BLaER1 treated with 17β-estradiol and CSF1 and Interleukin-3, amounts not matched to agents 10 nM and 100 nM (cell line): ENCODE measurements at regions not wholly inside any gene's neighbourhood (a gene's known extent, or its start where the extent isn't known, plus 50 kb on each side); places are given as distances from the start of the nearest gene placed in this dataset.

Source experiments
- H3K27ac ChIP-seq, 11 experiments: shearing (Covaris generic); formaldehyde crosslinking; 2 replicates each; pipeline ENCODE4 v1.8.1; 2022
- H3K27me3 ChIP-seq, 11 experiments: shearing (Covaris generic); formaldehyde crosslinking; 2 replicates each; pipeline ENCODE4 v1.8.1; 2022
- H3K36me3 ChIP-seq, 11 experiments: shearing (Covaris generic); formaldehyde crosslinking; 2 replicates each; pipeline ENCODE4 v1.8.1; 2022
- H3K4me1 ChIP-seq, 10 experiments: shearing (Covaris generic); formaldehyde crosslinking; 2 replicates each; pipeline ENCODE4 v1.8.1; 2022
- H3K4me2 ChIP-seq, 11 experiments: shearing (Covaris generic); formaldehyde crosslinking; 2 replicates each; pipeline ENCODE4 v1.8.1; 2022
- H3K4me3 ChIP-seq, 10 experiments: shearing (Covaris generic); formaldehyde crosslinking; 2 replicates each; pipeline ENCODE4 v1.8.1; 2022
- H3K9ac ChIP-seq, 11 experiments: shearing (Covaris generic); formaldehyde crosslinking; 2 replicates each; pipeline ENCODE4 v1.8.1; 2022
- H3K9me3 ChIP-seq, 11 experiments: shearing (Covaris generic); formaldehyde crosslinking; replicated peaks in 1 of 11; 2 replicates each; pipeline ENCODE4 v1.8.1; 2022
- H4K20me1 ChIP-seq, 11 experiments: shearing (Covaris generic); formaldehyde crosslinking; 2 replicates each; pipeline ENCODE4 v1.8.1; 2022
- Cebpa-rat ChIP-seq, 11 experiments: shearing (Covaris generic); IDR thresholded peaks; 2 replicates each; pipeline ENCODE4 v1.8.1; 2022

- no peak overlapping the region for H3K4me2 ChIP-seq
- no peak overlapping the region for H3K27ac ChIP-seq
- no peaks in the 10 kb centered on the region for H3K4me1 ChIP-seq
- H3K9ac ChIP-seq: no peak overlapping the region
- no peaks in the 10 kb centered on the region for H4K20me1 ChIP-seq
- TF ChIP-seq Cebpa-rat (IDR thresholded peaks at IDR 0.05): no peak
- no peaks in the 10 kb centered on the region for H3K36me3 ChIP-seq
- peaks cover 0 to 6% (median 0%) of the 10 kb centered on the region in 11 experiments; a peak in 4 of 22 replicates for H3K9me3 ChIP-seq
- no peak overlapping the region for H3K4me3 ChIP-seq
- no peaks in the 10 kb centered on the region for H3K27me3 ChIP-seq
Observed at GRCh38 chr12:74820324-74820723, 282.7 kb downstream of the ATXN7L3B start.

GRCh38 chr12:74836567-74836966, 298.9 kb downstream of the ATXN7L3B start:
- H3K9me3 ChIP-seq: peaks cover 8 to 21% (median 9%) of the 10 kb centered on the region in 11 experiments; a peak in 19 of 22 replicates
- H3K4me2 ChIP-seq: no peak overlapping the region
- no peaks in the 10 kb centered on the region for H3K36me3 ChIP-seq
- no peak overlapping the region for H3K4me3 ChIP-seq
- no peaks in the 10 kb centered on the region for H3K27me3 ChIP-seq
- H3K4me1 ChIP-seq: no peaks in the 10 kb centered on the region
- H4K20me1 ChIP-seq: no peaks in the 10 kb centered on the region
- H3K27ac ChIP-seq: no peak overlapping the region
- no peak overlapping the region for H3K9ac ChIP-seq
- no peak for TF ChIP-seq Cebpa-rat (IDR thresholded peaks at IDR 0.05)

GRCh38 chr12:74846116-74846515, 308.5 kb downstream of the ATXN7L3B start:
- TF ChIP-seq Cebpa-rat (IDR thresholded peaks at IDR 0.05): no peak
- no peak overlapping the region for H3K4me3 ChIP-seq
- no peaks in the 10 kb centered on the region for H3K36me3 ChIP-seq

GRCh38 chr12:74847169-74847568, 309.5 kb downstream of the ATXN7L3B start:
- H3K9ac ChIP-seq: no peak overlapping the region
- no peaks in the 10 kb centered on the region for H4K20me1 ChIP-seq
- no peaks in the 10 kb centered on the region for H3K4me1 ChIP-seq
- TF ChIP-seq Cebpa-rat (IDR thresholded peaks at IDR 0.05): no peak
- no peak overlapping the region for H3K4me3 ChIP-seq
- no peaks in the 10 kb centered on the region for H3K27me3 ChIP-seq
- H3K4me2 ChIP-seq: no peak overlapping the region
- no peaks in the 10 kb centered on the region for H3K36me3 ChIP-seq
- no peaks in the 10 kb centered on the region for H3K9me3 ChIP-seq
- H3K27ac ChIP-seq: no peak overlapping the region

More at GRCh38 chr12:74846116-74846515, 308.5 kb downstream of the ATXN7L3B start:
- Histone ChIP-seq H4K20me1 (no peaks in the 10 kb centered on the region), H3K27ac (no peak overlapping the region), H3K4me2 (no peak overlapping the region), H3K27me3 (no peaks in the 10 kb centered on the region), H3K9ac (no peak overlapping the region), H3K4me1 (no peaks in the 10 kb centered on the region), H3K9me3 (no peaks in the 10 kb centered on the region)

- no peaks in the 10 kb centered on the region for H3K36me3 ChIP-seq
- no peaks in the 10 kb centered on the region for H3K4me1 ChIP-seq
- no peaks in the 10 kb centered on the region for H3K27me3 ChIP-seq
- H3K27ac ChIP-seq: no peak overlapping the region
- TF ChIP-seq Cebpa-rat (IDR thresholded peaks at IDR 0.05): no peak
- H3K4me3 ChIP-seq: no peak overlapping the region
- no peaks in the 10 kb centered on the region for H3K9me3 ChIP-seq
- H3K4me2 ChIP-seq: peak overlapping the region in 1 of 11 experiments; percentile 2; a peak in 1 of 22 replicates
- no peaks in the 10 kb centered on the region for H4K20me1 ChIP-seq
- H3K9ac ChIP-seq: no peak overlapping the region
Observed at GRCh38 chr12:74848006-74848405, 310.4 kb downstream of the ATXN7L3B start.

GRCh38 chr12:74849801-74850200, 312.2 kb downstream of the ATXN7L3B start:
- H4K20me1 ChIP-seq: no peaks in the 10 kb centered on the region
- no peaks in the 10 kb centered on the region for H3K9me3 ChIP-seq
- no peak overlapping the region for H3K27ac ChIP-seq
- H3K4me2 ChIP-seq: no peak overlapping the region
- H3K9ac ChIP-seq: no peak overlapping the region
- no peaks in the 10 kb centered on the region for H3K27me3 ChIP-seq
- no peak overlapping the region for H3K4me3 ChIP-seq
- no peaks in the 10 kb centered on the region for H3K4me1 ChIP-seq
- no peaks in the 10 kb centered on the region for H3K36me3 ChIP-seq
- TF ChIP-seq Cebpa-rat (IDR thresholded peaks at IDR 0.05): no peak

GRCh38 chr12:74871817-74872216, 334.2 kb downstream of the ATXN7L3B start:
- Histone ChIP-seq H3K27ac (no peak overlapping the region), H4K20me1 (no peaks in the 10 kb centered on the region)
- no peak for TF ChIP-seq Cebpa-rat (IDR thresholded peaks at IDR 0.05)

GRCh38 chr12:74885775-74886174, 323.9 kb downstream of the KCNC2 start:
- no peaks in the 10 kb centered on the region for H3K27me3 ChIP-seq

More at GRCh38 chr12:74871817-74872216, 334.2 kb downstream of the ATXN7L3B start:
- H3K27me3 ChIP-seq: no peaks in the 10 kb centered on the region
- no peak overlapping the region for H3K9ac ChIP-seq
- no peaks in the 10 kb centered on the region for H3K4me1 ChIP-seq
- H3K4me3 ChIP-seq: no peak overlapping the region
- H3K4me2 ChIP-seq: no peak overlapping the region
- no peaks in the 10 kb centered on the region for H3K36me3 ChIP-seq
- H3K9me3 ChIP-seq: no peaks in the 10 kb centered on the region

GRCh38 chr12:74889073-74889472, 320.6 kb downstream of the KCNC2 start:
- peaks cover 0 to 9% (median 0%) of the 10 kb centered on the region in 11 experiments; a peak in 6 of 22 replicates for H3K9me3 ChIP-seq
- H3K4me1 ChIP-seq: no peaks in the 10 kb centered on the region
- H3K4me2 ChIP-seq: no peak overlapping the region
- H3K4me3 ChIP-seq: no peak overlapping the region
- H3K36me3 ChIP-seq: no peaks in the 10 kb centered on the region
- H3K27me3 ChIP-seq: no peaks in the 10 kb centered on the region
- no peak overlapping the region for H3K9ac ChIP-seq
- no peak overlapping the region for H3K27ac ChIP-seq
- no peaks in the 10 kb centered on the region for H4K20me1 ChIP-seq
- no peak for TF ChIP-seq Cebpa-rat (IDR thresholded peaks at IDR 0.05)

More at GRCh38 chr12:74885775-74886174, 323.9 kb downstream of the KCNC2 start:
- peaks cover 0 to 9% (median 0%) of the 10 kb centered on the region in 11 experiments; a peak in 6 of 22 replicates for H3K9me3 ChIP-seq
- H3K9ac ChIP-seq: no peak overlapping the region
- no peak overlapping the region for H3K27ac ChIP-seq
- no peaks in the 10 kb centered on the region for H3K4me1 ChIP-seq
- no peaks in the 10 kb centered on the region for H3K36me3 ChIP-seq
- no peak overlapping the region for H3K4me3 ChIP-seq
- H3K4me2 ChIP-seq: no peak overlapping the region
- H4K20me1 ChIP-seq: no peaks in the 10 kb centered on the region
- TF ChIP-seq Cebpa-rat (IDR thresholded peaks at IDR 0.05): peak in 4 of 11 experiments; percentile 30 to 82 (median 60); a peak in 6 of 22 replicates

- H3K4me2 ChIP-seq: no peak overlapping the region
- no peak overlapping the region for H3K4me3 ChIP-seq
- no peaks in the 10 kb centered on the region for H3K27me3 ChIP-seq
- H4K20me1 ChIP-seq: no peaks in the 10 kb centered on the region
- H3K27ac ChIP-seq: no peak overlapping the region
- H3K9ac ChIP-seq: no peak overlapping the region
- no peak for TF ChIP-seq Cebpa-rat (IDR thresholded peaks at IDR 0.05)
- no peaks in the 10 kb centered on the region for H3K36me3 ChIP-seq
- H3K9me3 ChIP-seq: peaks cover 0 to 9% (median 0%) of the 10 kb centered on the region in 11 experiments; a peak in 6 of 22 replicates
- H3K4me1 ChIP-seq: no peaks in the 10 kb centered on the region
Observed at GRCh38 chr12:74889563-74890236, 319.9 kb downstream of the KCNC2 start.
